Endothelial cell of umbilical vein (primary cell): ENCODE measurements at regions not wholly inside any gene's neighbourhood (a gene's known extent, or its start where the extent isn't known, plus 50 kb on each side); places are given as distances from the start of the nearest gene placed in this dataset.

Experiments used
- BruUV-seq: library from RNA; stranded (reverse); fragments of 400-500 nt; replicated peaks from 2 replicates; lab custom pipeline; 2021; lab: Mats Ljungman, UMichigan
- CTCF ChIA-PET: fragments of 300-600, 350-600 bp; sonication (Branson Sonifier 250); formaldehyde crosslinking; loops from one replicate; lab custom pipeline; 2021; ENCODE audit warnings: antibody characterized with exemption, inconsistent platforms; lab: Charles Lee
- POLR2A ChIA-PET: fragments of 300-600, 350-600 bp; sonication (Branson Sonifier 250); formaldehyde crosslinking; loops from one replicate; lab custom pipeline; 2021; ENCODE audit warnings: antibody characterized with exemption, inconsistent platforms; lab: Charles Lee
- DNase-seq: peaks from one replicate; pipeline ENCODE4 v3.0.0-alpha.2; 2011; ENCODE audit warnings: low read depth, low spot score
- FAIRE-seq: peaks from 2 replicates; lab custom pipeline; 2011; peaks lifted over from hg19 to GRCh38; lab: Jason Lieb, UNC
- H2AFZ ChIP-seq: 2 replicates; pipeline ENCODE4 v1.6.0; 2012; ENCODE audit warnings: low read depth, low read length, control low read depth, inconsistent platforms
- H3K27ac ChIP-seq: 2 replicates; pipeline ENCODE4 v1.5.1; 2011; ENCODE audit warnings: low read depth, mild to moderate bottlenecking, control low read depth, low read length, moderate library complexity; ENCODE audit not compliant: insufficient read depth
- H3K27me3 ChIP-seq, 2 experiments: 2 replicates each; pipeline versions ENCODE4 v1.6.0 to v1.6.1; 2011; ENCODE audit warnings: low read length in 2 of 2, mixed read lengths in 1 of 2; ENCODE audit not compliant: control insufficient read depth in 2 of 2, insufficient read depth in 2 of 2
- H3K36me3 ChIP-seq, 2 experiments: 2 replicates in 1 of 2; 3 replicates in 1 of 2; pipeline ENCODE4 v1.5.1; 2011; ENCODE audit warnings: low read length in 2 of 2, mild to moderate bottlenecking in 1 of 2, moderate library complexity in 1 of 2; ENCODE audit not compliant: control insufficient read depth in 2 of 2, insufficient read depth in 2 of 2; ENCODE audit errors: extremely low read depth in 1 of 2
- H3K4me1 ChIP-seq: 3 replicates; pipeline ENCODE4 v1.5.1; 2011; ENCODE audit warnings: mild to moderate bottlenecking, low read length; ENCODE audit not compliant: control insufficient read depth, insufficient read depth; ENCODE audit errors: extremely low read depth
- H3K4me2 ChIP-seq: 2 replicates; pipeline ENCODE4 v1.6.1; 2011; ENCODE audit warnings: low read length, control low read depth, mixed read lengths; ENCODE audit not compliant: insufficient read depth
- H3K4me3 ChIP-seq, 3 experiments: fragments of 200-600 bp in 1 of 3; sonication (generic), shearing (Covaris generic) in 1 of 3; replicated peaks in 1 of 3; 2 replicates each; pipeline ENCODE4 v1.5.1; 2011 to 2016; ENCODE audit warnings: control low read depth in 3 of 3, low read length in 3 of 3, mild to moderate bottlenecking in 2 of 3, inconsistent platforms in 1 of 3, low read depth in 1 of 3, moderate library complexity in 1 of 3; ENCODE audit not compliant: insufficient read depth in 1 of 3
- H3K79me2 ChIP-seq: 2 replicates; pipeline ENCODE4 v1.6.0; 2012; ENCODE audit warnings: low read length, inconsistent platforms; ENCODE audit not compliant: control insufficient read depth, insufficient read depth
- H3K9ac ChIP-seq: replicated peaks from 2 replicates; pipeline ENCODE3; 2011; ENCODE audit warnings: low read length, control low read depth; ENCODE audit not compliant: insufficient read depth; ENCODE audit errors: extremely low read depth
- H3K9me1 ChIP-seq: replicated peaks from 3 replicates; pipeline ENCODE4 v1.6.0; 2011; ENCODE audit warnings: mild to moderate bottlenecking, low read length; ENCODE audit not compliant: control insufficient read depth, insufficient read depth; ENCODE audit errors: extremely low read depth
- H3K9me3 ChIP-seq: replicated peaks from 2 replicates; pipeline ENCODE4 v1.5.1; 2012; ENCODE audit warnings: low read length, inconsistent platforms; ENCODE audit not compliant: control insufficient read depth, insufficient read depth
- H4K20me1 ChIP-seq: replicated peaks from 2 replicates; pipeline ENCODE3; 2011; ENCODE audit warnings: mild to moderate bottlenecking, low read length; ENCODE audit not compliant: control insufficient read depth, insufficient read depth; ENCODE audit errors: extremely low read depth
- EZH2 ChIP-seq: IDR thresholded peaks from 2 replicates; pipeline ENCODE4 v1.6.1; 2012; ENCODE audit warnings: borderline replicate concordance, low read depth, mild to moderate bottlenecking, moderate library complexity, low read length, inconsistent platforms; ENCODE audit not compliant: severe bottlenecking
- FOS ChIP-seq: IDR thresholded peaks from 2 replicates; pipeline ENCODE4 v1.6.1; 2011; ENCODE audit warnings: mild to moderate bottlenecking, low read length, moderate library complexity, borderline replicate concordance; ENCODE audit not compliant: insufficient read depth
- GATA2 ChIP-seq: IDR thresholded peaks from 2 replicates; pipeline ENCODE4 v1.7.0; 2011; ENCODE audit warnings: low read depth, mild to moderate bottlenecking, moderate library complexity, mixed read lengths, low read length; ENCODE audit not compliant: insufficient read length, insufficient read depth
- JUN ChIP-seq: IDR thresholded peaks from 2 replicates; pipeline ENCODE4 v1.6.1; 2011; ENCODE audit warnings: borderline replicate concordance, low read depth; ENCODE audit not compliant: insufficient read length, insufficient read depth
- MYC ChIP-seq: IDR thresholded peaks from one replicate; pipeline ENCODE4 v1.6.1; 2011; ENCODE audit warnings: mild to moderate bottlenecking, low read depth, low read length
- POLR2A ChIP-seq: IDR thresholded peaks from 2 replicates; pipeline ENCODE4 v1.6.1; 2012; ENCODE audit warnings: low read depth, mild to moderate bottlenecking, control low read depth, low read length
- POLR2AphosphoS5 ChIP-seq: IDR thresholded peaks from 2 replicates; pipeline ENCODE4 v1.6.1; 2012; ENCODE audit warnings: low read depth, mild to moderate bottlenecking, control low read depth, low read length, moderate library complexity; ENCODE audit not compliant: insufficient read depth
- dilution Hi-C: fragments of 300-500 bp; cut with MboI; formaldehyde crosslinking; loops from one replicate; pipeline ENCODE4 v1.15.0; 2019; ENCODE audit warnings: low sequenced_read_pairs; ENCODE audit not compliant: extremely low pct_ligation_motif_present
- intact Hi-C: fragments of 100-400 bp; cut with micrococcal nuclease; formaldehyde crosslinking; loops from one replicate; pipeline ENCODE4 v1.10.0; 2022
- TF ChIP-seq, protein P1 (sequence below), 2 donors: IDR thresholded peaks; 1 replicate in 1 of 2; 2 replicates in 1 of 2; pipeline ENCODE4 v1.5.1; 2011; ENCODE audit warnings: low read length in 2 of 2, mild to moderate bottlenecking in 2 of 2, moderate library complexity in 2 of 2, control low read depth in 1 of 2, inconsistent platforms in 1 of 2, low read depth in 1 of 2; ENCODE audit not compliant: insufficient read depth in 1 of 2; ENCODE audit errors: extremely low read depth in 1 of 2
- TF ChIP-seq, protein P2 (sequence below): IDR thresholded peaks from 2 replicates; pipeline ENCODE4 v1.6.1; 2011; ENCODE audit not compliant: insufficient read depth, insufficient read length

DNA sequence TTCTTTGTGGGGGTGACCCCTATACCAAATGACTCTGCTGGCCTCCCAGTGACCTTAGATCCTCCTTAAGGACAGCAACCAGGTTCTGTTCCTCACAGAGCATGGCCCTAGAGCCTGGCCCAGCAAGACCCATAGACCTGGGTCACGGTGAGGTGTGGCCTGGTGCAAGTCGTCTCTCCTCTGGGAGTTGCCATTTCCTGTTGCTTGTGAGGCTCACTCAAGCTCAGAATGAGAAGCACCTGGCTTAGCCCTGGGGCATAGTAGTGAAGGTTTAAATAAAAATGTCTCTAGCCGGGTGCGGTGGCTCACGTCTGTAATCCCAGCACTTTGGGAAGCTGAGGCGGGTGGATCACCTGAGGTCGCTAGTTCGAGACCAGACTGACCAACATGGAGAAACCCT is 131.3 kb downstream of the SMAD6 start:
- H3K9me1 ChIP-seq, result no peaks in the 10 kb centered on the region
- dilution Hi-C loops (no loop called here), intact Hi-C loops (no loop called here)
- no peak overlapping the region for H3K27ac ChIP-seq
- H3K79me2 ChIP-seq, result no peaks in the 10 kb centered on the region
- no peak overlapping the region for H3K9ac ChIP-seq
- no TSS peak for BruUV-seq
- no peaks in the 10 kb centered on the region for H4K20me1 ChIP-seq
- no peaks in the 10 kb centered on the region for H3K36me3 ChIP-seq
- no peak overlapping the region for H3K4me2 ChIP-seq
- no peak overlapping the region for H3K4me3 ChIP-seq
- H2AFZ ChIP-seq, result no peak overlapping the region
- H3K27me3 ChIP-seq, result no peaks in the 10 kb centered on the region
- DNase-seq (no peak), FAIRE-seq (no peak)
- peaks cover 8% of the 10 kb centered on the region for H3K4me1 ChIP-seq
- no peak for TF ChIP-seq MYC
- CTCF ChIA-PET, result interaction anchor here (0.7 to 8.3 kb wide), 3 partner anchors 18 to 130 kb away, joined by 3 to 60 read pairs (median 3); no protein-coding TSS in a partner anchor
- no peaks in the 10 kb centered on the region for H3K9me3 ChIP-seq
- POLR2A ChIA-PET, result no interaction called here

DNA sequence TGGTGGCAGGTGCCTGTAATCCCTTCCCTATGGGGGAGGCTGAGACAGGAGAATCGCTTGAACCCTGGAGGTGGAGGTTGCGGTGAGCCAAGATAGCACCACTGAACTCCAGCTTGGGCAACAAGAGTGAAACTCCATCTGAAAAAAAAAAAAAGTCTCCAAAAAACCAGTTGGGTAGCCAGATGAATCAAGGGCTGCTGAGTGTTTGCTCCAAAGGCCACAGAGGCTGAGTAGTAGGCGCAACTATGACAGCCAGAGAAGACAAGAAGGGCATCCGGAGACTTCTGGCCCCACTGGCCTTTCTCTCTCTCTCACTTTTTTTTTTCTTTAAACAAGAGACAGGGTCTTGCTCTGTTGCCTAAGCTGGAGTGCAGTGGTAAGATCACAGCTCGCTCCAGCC is 131.8 kb downstream of the SMAD6 start:
- Histone ChIP-seq H3K79me2 (no peaks in the 10 kb centered on the region), H3K27me3 (no peaks in the 10 kb centered on the region), H3K4me3 (no peak overlapping the region), H4K20me1 (no peaks in the 10 kb centered on the region), H3K4me2 (no peak overlapping the region), H3K9ac (no peak overlapping the region), H3K9me1 (no peaks in the 10 kb centered on the region), H2AFZ (no peak overlapping the region), H3K36me3 (no peaks in the 10 kb centered on the region), H3K27ac (no peak overlapping the region), H3K9me3 (no peaks in the 10 kb centered on the region), H3K4me1 (peaks cover 8% of the 10 kb centered on the region)
- no TSS peak for BruUV-seq
- no peak for FAIRE-seq
- TF ChIP-seq, protein P1, sequence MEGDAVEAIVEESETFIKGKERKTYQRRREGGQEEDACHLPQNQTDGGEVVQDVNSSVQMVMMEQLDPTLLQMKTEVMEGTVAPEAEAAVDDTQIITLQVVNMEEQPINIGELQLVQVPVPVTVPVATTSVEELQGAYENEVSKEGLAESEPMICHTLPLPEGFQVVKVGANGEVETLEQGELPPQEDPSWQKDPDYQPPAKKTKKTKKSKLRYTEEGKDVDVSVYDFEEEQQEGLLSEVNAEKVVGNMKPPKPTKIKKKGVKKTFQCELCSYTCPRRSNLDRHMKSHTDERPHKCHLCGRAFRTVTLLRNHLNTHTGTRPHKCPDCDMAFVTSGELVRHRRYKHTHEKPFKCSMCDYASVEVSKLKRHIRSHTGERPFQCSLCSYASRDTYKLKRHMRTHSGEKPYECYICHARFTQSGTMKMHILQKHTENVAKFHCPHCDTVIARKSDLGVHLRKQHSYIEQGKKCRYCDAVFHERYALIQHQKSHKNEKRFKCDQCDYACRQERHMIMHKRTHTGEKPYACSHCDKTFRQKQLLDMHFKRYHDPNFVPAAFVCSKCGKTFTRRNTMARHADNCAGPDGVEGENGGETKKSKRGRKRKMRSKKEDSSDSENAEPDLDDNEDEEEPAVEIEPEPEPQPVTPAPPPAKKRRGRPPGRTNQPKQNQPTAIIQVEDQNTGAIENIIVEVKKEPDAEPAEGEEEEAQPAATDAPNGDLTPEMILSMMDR (IDR thresholded peaks at IDR 0.05; ENCODE audit: extremely low read depth in 1 of 2, insufficient read depth in 1 of 2, low read depth in 1 of 2, low read length in 2 of 2), result no peak
- TF ChIP-seq JUN (no peak), FOS (no peak), GATA2 (no peak), POLR2AphosphoS5 (no peak), MYC (no peak), POLR2A (no peak), EZH2 (no peak)
- TF ChIP-seq, protein P2, sequence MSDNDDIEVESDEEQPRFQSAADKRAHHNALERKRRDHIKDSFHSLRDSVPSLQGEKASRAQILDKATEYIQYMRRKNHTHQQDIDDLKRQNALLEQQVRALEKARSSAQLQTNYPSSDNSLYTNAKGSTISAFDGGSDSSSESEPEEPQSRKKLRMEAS, result no peak
- dilution Hi-C loops, result no loop called here
- intact Hi-C loops, result no loop called here
- POLR2A ChIA-PET, result no interaction called here
- DNase-seq, result no peak
- CTCF ChIA-PET, result interaction anchor here (0.7 to 8.3 kb wide), 2 partner anchors 18 to 45 kb away, joined by 3 to 60 read pairs; no protein-coding TSS in a partner anchor
